Fibroblast of villous mesenchyme (primary cell): ENCODE measurements at regions not wholly inside any gene's neighbourhood (a gene's known extent, or its start where the extent isn't known, plus 50 kb on each side); places are given as distances from the start of the nearest gene placed in this dataset.
A peak's percentile ranks its signal among the peaks of the same experiment; 100 is the strongest.

ENCODE experiments used
- DNase-seq: peaks from one replicate; pipeline ENCODE4 v3.0.0-alpha.2; 2010; ENCODE audit warnings: low read depth
- H3K4me3 ChIP-seq: 2 replicates; pipeline ENCODE4 v1.5.1; 2011; ENCODE audit warnings: low read depth, mild to moderate bottlenecking, low read length
- TF ChIP-seq, protein P1 (sequence below): IDR thresholded peaks from 2 replicates; pipeline ENCODE4 v1.5.1; 2012; ENCODE audit warnings: low read depth, mild to moderate bottlenecking, low read length; ENCODE audit not compliant: insufficient read depth

DNA sequence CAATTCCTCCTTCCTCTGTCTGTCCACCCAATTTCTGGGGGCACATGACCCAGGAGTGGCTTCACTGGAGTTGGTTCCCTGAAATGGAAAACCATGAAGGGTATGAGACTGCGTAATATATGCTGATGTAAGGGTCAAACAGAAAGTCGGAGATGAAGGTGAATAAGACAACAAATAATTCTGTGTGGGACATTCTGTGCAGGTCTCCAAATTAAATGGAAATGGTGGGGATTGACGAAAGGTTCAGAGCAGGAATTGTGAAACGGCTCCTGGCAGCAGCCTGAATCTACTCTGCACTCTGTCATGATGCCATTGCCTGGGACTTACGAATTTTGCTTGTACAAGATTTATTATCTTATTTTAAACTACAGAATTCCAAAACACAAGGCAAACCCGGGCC is 174.8 kb upstream of the RORA start:
- DNase-seq: no peak
- no peak overlapping the region for H3K4me3 ChIP-seq
- TF ChIP-seq, protein P1, sequence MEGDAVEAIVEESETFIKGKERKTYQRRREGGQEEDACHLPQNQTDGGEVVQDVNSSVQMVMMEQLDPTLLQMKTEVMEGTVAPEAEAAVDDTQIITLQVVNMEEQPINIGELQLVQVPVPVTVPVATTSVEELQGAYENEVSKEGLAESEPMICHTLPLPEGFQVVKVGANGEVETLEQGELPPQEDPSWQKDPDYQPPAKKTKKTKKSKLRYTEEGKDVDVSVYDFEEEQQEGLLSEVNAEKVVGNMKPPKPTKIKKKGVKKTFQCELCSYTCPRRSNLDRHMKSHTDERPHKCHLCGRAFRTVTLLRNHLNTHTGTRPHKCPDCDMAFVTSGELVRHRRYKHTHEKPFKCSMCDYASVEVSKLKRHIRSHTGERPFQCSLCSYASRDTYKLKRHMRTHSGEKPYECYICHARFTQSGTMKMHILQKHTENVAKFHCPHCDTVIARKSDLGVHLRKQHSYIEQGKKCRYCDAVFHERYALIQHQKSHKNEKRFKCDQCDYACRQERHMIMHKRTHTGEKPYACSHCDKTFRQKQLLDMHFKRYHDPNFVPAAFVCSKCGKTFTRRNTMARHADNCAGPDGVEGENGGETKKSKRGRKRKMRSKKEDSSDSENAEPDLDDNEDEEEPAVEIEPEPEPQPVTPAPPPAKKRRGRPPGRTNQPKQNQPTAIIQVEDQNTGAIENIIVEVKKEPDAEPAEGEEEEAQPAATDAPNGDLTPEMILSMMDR: no peak

DNA sequence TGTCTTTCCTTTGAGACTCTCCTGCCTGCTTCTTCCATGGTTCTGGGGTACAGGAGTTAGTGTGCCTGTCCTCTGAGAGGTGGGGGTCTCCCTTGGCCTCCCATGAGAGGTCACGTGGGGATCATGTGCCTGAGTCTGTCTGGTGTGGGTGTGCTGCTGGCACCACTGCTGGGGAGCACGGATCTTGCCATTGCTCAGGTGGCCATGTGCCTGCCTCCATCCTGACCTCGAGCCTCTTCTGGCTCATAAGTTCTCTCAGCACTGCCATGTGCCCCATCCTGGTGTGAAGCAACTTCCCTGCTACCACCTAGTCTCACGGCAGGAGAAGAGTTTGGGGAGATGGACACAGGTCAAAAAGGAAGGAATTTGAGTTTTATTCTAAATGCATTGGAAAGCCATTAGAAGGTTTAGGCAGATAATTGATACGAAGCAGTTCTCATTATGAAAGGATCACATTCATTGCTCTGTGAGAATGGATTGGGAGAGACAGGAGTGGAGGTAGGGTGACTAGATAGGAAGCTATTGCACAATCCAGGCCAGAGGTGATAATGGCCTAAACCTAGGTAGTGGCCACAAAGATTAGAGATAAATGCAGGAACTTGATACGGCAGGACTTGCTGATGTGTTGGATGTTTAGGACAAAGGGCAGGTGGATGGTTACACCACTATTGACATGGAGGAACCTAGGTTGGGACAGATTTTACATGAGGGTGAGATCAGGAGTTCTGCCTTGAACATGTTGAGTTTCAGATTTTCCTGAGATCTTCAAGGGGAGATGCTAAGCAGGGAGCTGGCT is 173.0 kb upstream of the RORA start:
- no peak for DNase-seq
- no peak overlapping the region for H3K4me3 ChIP-seq
- TF ChIP-seq, protein P1: no peak

DNA sequence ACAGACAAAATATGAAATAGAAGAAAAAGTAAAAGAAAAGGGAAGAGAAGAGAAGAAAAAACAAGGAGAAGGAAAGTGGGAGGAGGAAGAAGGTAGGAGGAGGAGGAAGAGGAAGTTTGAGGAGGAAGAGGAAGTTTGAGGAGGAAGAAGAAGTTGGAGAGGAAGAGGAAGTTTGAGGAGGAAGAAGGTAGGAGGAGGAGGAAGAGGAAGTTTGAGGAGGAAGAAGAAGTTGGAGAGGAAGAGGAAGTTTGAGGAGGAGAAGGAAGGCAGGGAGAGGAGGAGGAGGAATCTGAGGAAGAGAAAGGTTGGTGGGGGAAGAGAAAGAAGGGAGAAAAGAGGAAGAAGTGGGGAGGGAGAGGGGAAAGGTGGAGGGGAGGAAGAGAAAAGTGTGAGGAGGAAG is 169.2 kb upstream of the RORA start:
- no peak for DNase-seq
- no peak overlapping the region for H3K4me3 ChIP-seq
- TF ChIP-seq, protein P1: no peak

- TF ChIP-seq, protein P1: no peak
- no peak overlapping the region for H3K4me3 ChIP-seq
- peak; percentile 1 for DNase-seq
Measured at GRCh38 chr15:61396235-61396919, 167.3 kb upstream of the RORA start.

DNA sequence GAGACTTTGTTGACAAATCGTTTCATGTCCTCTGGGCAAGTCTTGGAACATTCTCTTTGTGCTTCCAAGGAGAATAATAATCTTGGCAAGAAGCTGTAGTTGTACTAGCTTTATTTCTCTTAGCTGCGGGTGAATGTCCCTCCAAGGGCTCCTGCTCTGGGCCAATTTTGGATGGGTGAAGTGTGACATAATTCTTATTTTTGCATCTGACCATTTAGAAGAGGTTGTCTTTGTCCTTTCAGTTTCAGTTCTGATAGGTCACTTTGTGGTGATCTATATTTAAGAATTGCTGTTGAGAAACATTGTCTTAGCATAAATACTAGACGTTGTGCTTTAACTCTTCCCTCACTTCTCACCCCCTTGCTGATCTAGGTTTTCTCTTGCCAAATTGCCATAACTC is 164.8 kb upstream of the RORA start:
- DNase-seq: peak; percentile 33
- TF ChIP-seq, protein P1: no peak

DNA sequence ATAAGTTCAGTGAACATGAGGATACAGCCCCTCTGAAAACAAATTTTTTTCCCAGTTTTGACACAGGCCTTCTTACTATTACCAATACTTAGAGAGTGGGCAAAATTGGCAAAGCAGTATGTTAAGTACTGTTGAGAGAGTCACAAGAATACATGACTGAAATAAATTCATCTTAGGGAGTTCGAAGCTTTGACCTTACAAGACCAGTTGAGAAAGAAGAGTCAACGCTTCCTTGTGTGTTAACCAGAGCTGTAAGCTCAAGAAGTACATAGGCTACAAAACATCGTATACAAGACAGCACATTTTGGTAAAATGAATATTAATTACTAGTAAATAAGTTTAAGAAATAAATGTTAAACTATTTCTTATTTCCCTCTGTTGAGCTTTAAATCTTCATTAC is 164.4 kb upstream of the RORA start:
- H3K4me3 ChIP-seq: no peak overlapping the region
- TF ChIP-seq, protein P1: no peak
- peak; percentile 2 for DNase-seq

More for the DNA sequence above, 164.8 kb upstream of the RORA start:
- no peak overlapping the region for H3K4me3 ChIP-seq
